ENCODE measurements at regions not wholly inside any gene's neighbourhood (a gene's known extent, or its start where the extent isn't known, plus 50 kb on each side); places are given as distances from the start of the nearest gene placed in this dataset.

DNA sequence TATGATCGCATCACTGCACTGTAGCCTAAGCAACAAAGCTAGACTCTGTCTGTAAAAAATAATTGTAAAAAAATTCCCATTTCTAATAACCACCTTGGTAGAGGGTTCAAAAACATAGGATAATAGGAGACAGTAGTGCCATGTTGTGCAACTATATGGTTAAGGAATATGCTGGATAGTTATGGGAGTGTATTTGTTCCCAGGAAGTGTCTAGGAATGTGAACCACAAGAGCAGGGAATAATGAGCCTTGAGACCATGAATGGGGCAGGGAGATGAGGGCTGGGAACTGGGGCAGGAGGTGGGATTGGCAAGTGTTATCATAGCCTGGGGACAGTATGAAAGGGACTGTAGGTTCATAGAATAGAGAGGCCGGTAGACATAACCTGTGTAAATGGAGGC is 50.4 kb downstream of the RUSC2 start:
- no peak overlapping the region for H3K27ac ChIP-seq
- H3K36me3 ChIP-seq = no peaks in the 10 kb centered on the region
- no peak overlapping the region for H3K4me3 ChIP-seq (ENCODE audit: low read depth, low read length)

DNA sequence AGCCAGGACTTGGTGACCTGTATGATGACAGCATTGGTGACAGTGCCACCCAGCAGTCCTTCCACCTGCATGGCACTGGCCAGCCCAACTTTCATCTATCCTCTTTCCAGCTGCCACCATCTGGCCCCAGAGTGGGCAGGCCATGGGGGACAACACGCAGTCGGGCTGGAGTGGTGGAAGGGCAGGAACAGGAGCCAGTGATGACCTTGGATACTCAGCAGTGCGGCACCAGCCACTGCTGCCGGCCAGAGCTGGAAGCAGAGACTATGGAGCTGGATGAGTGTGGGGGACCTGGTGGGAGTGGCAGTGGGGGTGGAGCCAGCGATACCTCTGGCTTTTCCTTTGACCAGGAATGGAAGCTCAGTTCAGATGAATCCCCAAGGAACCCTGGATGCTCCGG is 56.9 kb downstream of the RUSC2 start:
- no peak for DNase-seq

More for the DNA sequence above, 50.4 kb downstream of the RUSC2 start:
- H3K27me3 ChIP-seq (ENCODE audit: insufficient read depth, low read depth, severe bottlenecking) = no peaks in the 10 kb centered on the region
- DNase-seq = no peak
- no peaks in the 10 kb centered on the region for H3K9me3 ChIP-seq (ENCODE audit: severe bottlenecking)
- TF ChIP-seq, protein P1, sequence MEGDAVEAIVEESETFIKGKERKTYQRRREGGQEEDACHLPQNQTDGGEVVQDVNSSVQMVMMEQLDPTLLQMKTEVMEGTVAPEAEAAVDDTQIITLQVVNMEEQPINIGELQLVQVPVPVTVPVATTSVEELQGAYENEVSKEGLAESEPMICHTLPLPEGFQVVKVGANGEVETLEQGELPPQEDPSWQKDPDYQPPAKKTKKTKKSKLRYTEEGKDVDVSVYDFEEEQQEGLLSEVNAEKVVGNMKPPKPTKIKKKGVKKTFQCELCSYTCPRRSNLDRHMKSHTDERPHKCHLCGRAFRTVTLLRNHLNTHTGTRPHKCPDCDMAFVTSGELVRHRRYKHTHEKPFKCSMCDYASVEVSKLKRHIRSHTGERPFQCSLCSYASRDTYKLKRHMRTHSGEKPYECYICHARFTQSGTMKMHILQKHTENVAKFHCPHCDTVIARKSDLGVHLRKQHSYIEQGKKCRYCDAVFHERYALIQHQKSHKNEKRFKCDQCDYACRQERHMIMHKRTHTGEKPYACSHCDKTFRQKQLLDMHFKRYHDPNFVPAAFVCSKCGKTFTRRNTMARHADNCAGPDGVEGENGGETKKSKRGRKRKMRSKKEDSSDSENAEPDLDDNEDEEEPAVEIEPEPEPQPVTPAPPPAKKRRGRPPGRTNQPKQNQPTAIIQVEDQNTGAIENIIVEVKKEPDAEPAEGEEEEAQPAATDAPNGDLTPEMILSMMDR (IDR thresholded peaks at IDR 0.05; ENCODE audit: low read depth, low read length) = no peak

GRCh38 chr9:35547889-35548418 is 57.1 kb upstream of the TESK1 start:
- TF ChIP-seq, protein P1 (IDR thresholded peaks at IDR 0.05; ENCODE audit: low read depth, low read length) = no peak
- Histone ChIP-seq H3K36me3 (no peaks in the 10 kb centered on the region), H3K9me3 (ENCODE audit: severe bottlenecking) (no peaks in the 10 kb centered on the region), H3K27me3 (ENCODE audit: insufficient read depth, low read depth, severe bottlenecking) (no peaks in the 10 kb centered on the region), H3K27ac (no peak overlapping the region), H3K4me3 (ENCODE audit: low read depth, low read length) (no peak overlapping the region)
- no peak for DNase-seq

More for the DNA sequence above, 56.9 kb downstream of the RUSC2 start:
- Histone ChIP-seq H3K36me3 (no peaks in the 10 kb centered on the region), H3K9me3 (ENCODE audit: severe bottlenecking) (no peaks in the 10 kb centered on the region), H3K4me3 (ENCODE audit: low read depth, low read length) (no peak overlapping the region), H3K27me3 (ENCODE audit: insufficient read depth, low read depth, severe bottlenecking) (no peaks in the 10 kb centered on the region), H3K27ac (no peak overlapping the region)
- TF ChIP-seq, protein P1 (IDR thresholded peaks at IDR 0.05; ENCODE audit: low read depth, low read length) = no peak

DNA sequence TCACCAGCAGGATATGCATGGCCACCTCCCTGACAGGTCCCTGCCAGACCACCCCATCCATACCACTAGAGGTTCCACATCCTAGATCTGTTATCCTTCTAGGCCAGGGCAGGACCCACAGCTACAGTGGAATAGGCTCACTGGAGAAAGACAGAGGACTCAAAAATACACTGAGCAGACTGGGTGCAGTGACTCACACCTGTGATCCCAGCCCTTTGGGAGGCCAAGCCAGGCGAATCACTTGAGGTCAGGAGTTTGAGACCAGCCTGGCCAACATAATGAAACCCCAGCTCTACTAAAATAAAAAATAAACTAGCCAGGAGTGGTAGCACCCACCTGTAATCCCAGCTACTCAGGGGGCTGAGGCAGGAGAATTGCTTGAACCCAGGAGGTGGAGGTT is 56.5 kb upstream of the TESK1 start:
- TF ChIP-seq, protein P1 (IDR thresholded peaks at IDR 0.05; ENCODE audit: low read depth, low read length) = no peak
- no peaks in the 10 kb centered on the region for H3K36me3 ChIP-seq
- no peak overlapping the region for H3K27ac ChIP-seq
- DNase-seq = no peak
- no peaks in the 10 kb centered on the region for H3K27me3 ChIP-seq (ENCODE audit: insufficient read depth, low read depth, severe bottlenecking)
- no peaks in the 10 kb centered on the region for H3K9me3 ChIP-seq (ENCODE audit: severe bottlenecking)
- H3K4me3 ChIP-seq (ENCODE audit: low read depth, low read length) = no peak overlapping the region

DNA sequence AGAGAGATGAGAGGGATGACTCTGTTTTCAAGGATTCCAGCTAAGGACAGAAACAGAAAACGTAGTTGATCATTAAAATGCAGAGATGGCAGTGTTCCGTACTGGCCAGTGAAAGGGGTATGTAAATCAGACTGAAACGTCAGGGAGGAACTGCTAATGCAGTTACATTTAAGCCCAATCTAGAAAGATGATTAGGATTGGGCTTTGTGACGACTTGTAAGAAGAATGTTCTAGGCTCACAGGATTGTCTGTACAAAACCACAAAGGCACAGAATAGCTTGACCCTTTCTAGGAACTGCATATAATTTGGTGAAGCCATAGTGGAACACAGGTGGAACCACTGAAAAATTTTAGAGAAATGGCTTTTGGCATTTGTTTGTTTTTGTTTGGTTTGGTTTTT is 55.6 kb upstream of the TESK1 start:
- TF ChIP-seq, protein P1 (IDR thresholded peaks at IDR 0.05; ENCODE audit: low read depth, low read length) = no peak
- Histone ChIP-seq H3K27ac (no peak overlapping the region), H3K36me3 (no peaks in the 10 kb centered on the region), H3K27me3 (ENCODE audit: insufficient read depth, low read depth, severe bottlenecking) (no peaks in the 10 kb centered on the region), H3K9me3 (ENCODE audit: severe bottlenecking) (no peaks in the 10 kb centered on the region), H3K4me3 (ENCODE audit: low read depth, low read length) (no peak overlapping the region)
- DNase-seq = no peak

GRCh38 chr9:35552376-35552775 is 52.7 kb upstream of the TESK1 start:
- Histone ChIP-seq H3K9me3 (ENCODE audit: severe bottlenecking) (no peaks in the 10 kb centered on the region), H3K27ac (no peak overlapping the region), H3K36me3 (peaks cover 5% of the 10 kb centered on the region), H3K4me3 (ENCODE audit: low read depth, low read length) (no peak overlapping the region), H3K27me3 (ENCODE audit: insufficient read depth, low read depth, severe bottlenecking) (no peaks in the 10 kb centered on the region)
- no peak for DNase-seq
- TF ChIP-seq, protein P1 (IDR thresholded peaks at IDR 0.05; ENCODE audit: low read depth, low read length) = no peak

Data from WERI-Rb-1 (cell line).